Neural cell (in vitro differentiated cells): ENCODE measurements at regions not wholly inside any gene's neighbourhood (a gene's known extent, or its start where the extent isn't known, plus 50 kb on each side); places are given as distances from the start of the nearest gene placed in this dataset.
A peak's percentile ranks its signal among the peaks of the same experiment; 100 is the strongest.

Experiments used
- H2AFZ ChIP-seq: fragments of 200-600, 300-800 bp; sonication (generic), shearing (Covaris generic); 2 replicates; pipeline ENCODE4 v1.6.0; 2014; ENCODE audit warnings: low read depth, mild to moderate bottlenecking, antibody characterized with exemption, low read length, moderate library complexity
- H3F3A ChIP-seq: fragments of 200-600 bp; shearing (Covaris generic); 2 replicates; pipeline ENCODE4 v1.6.1; 2016; ENCODE audit warnings: mild to moderate bottlenecking, moderate library complexity, mixed read lengths, antibody characterized with exemption, low read length; ENCODE audit not compliant: insufficient read depth, poor library complexity, severe bottlenecking
- H3K27ac ChIP-seq: fragments of 200-600, 300-800 bp; sonication (generic), shearing (Covaris generic); 2 replicates; pipeline ENCODE4 v1.5.1; 2014; ENCODE audit warnings: mild to moderate bottlenecking, low read length, moderate library complexity
- H3K27me3 ChIP-seq: fragments of 300-800, 200-600 bp; sonication (generic), shearing (Covaris generic); 2 replicates; pipeline ENCODE4 v1.6.0; 2014; ENCODE audit warnings: mild to moderate bottlenecking, low read depth, low read length, moderate library complexity; ENCODE audit not compliant: insufficient read depth
- H3K36me3 ChIP-seq: fragments of 300-800, 200-600 bp; sonication (generic), shearing (Covaris generic); 2 replicates; pipeline ENCODE4 v1.5.1; 2014; ENCODE audit warnings: mild to moderate bottlenecking, antibody characterized with exemption, low read length, moderate library complexity; ENCODE audit not compliant: insufficient read depth
- H3K4me2 ChIP-seq: fragments of 300-800, 200-600 bp; sonication (generic), shearing (Covaris generic); 2 replicates; pipeline ENCODE4 v1.6.0; 2014; ENCODE audit warnings: mild to moderate bottlenecking, low read length
- H3K4me3 ChIP-seq: fragments of 300-800, 200-600 bp; sonication (generic), shearing (Covaris generic); 2 replicates; pipeline ENCODE4 v1.5.1; 2014; ENCODE audit warnings: mild to moderate bottlenecking, low read length, moderate library complexity
- H3K79me2 ChIP-seq: fragments of 200-600 bp; shearing (Covaris generic); replicated peaks from 2 replicates; pipeline ENCODE4 v1.6.0; 2014; ENCODE audit warnings: mild to moderate bottlenecking, low read length, moderate library complexity; ENCODE audit not compliant: insufficient read depth
- H3K9ac ChIP-seq: fragments of 300-800, 200-600 bp; sonication (generic), shearing (Covaris generic); 2 replicates; pipeline ENCODE4 v1.6.1; 2016; ENCODE audit warnings: mild to moderate bottlenecking, low read length, mixed read lengths
- H3K9me2 ChIP-seq: fragments of 200-600 bp; shearing (Covaris generic); 2 replicates; pipeline ENCODE4 v1.6.1; 2016; ENCODE audit warnings: mild to moderate bottlenecking, low read length, mixed read lengths; ENCODE audit not compliant: insufficient read depth
- H3K9me3 ChIP-seq: fragments of 200-600, 300-800 bp; sonication (generic), shearing (Covaris generic); 2 replicates; pipeline ENCODE4 v1.6.1; 2016; ENCODE audit warnings: mild to moderate bottlenecking, mixed run types, low read length, moderate library complexity, mixed read lengths
- H4K20me1 ChIP-seq: fragments of 200-600 bp; shearing (Covaris generic); 2 replicates; pipeline ENCODE4 v1.6.1; 2016; ENCODE audit warnings: mild to moderate bottlenecking, mixed run types; ENCODE audit not compliant: insufficient read depth
- EP300 ChIP-seq: fragments of 450-650 bp; conservative IDR thresholded peaks from 2 replicates; pipeline ENCODE4 v1.6.1; 2014; ENCODE audit warnings: antibody characterized with exemption, mild to moderate bottlenecking, moderate library complexity; ENCODE audit not compliant: poor library complexity, severe bottlenecking
- EZH2 ChIP-seq: fragments of 200-600, 300-800 bp; shearing (Covaris generic), sonication (generic); IDR thresholded peaks from 2 replicates; pipeline ENCODE4 v1.6.1; 2014; ENCODE audit warnings: antibody characterized with exemption, low read length, borderline replicate concordance, mild to moderate bottlenecking; ENCODE audit not compliant: insufficient read depth, poor library complexity, severe bottlenecking
- MXI1 ChIP-seq: fragments of 450-650 bp; conservative IDR thresholded peaks from 2 replicates; pipeline ENCODE4 v1.6.1; 2014; ENCODE audit warnings: antibody characterized with exemption, mild to moderate bottlenecking; ENCODE audit not compliant: poor library complexity, severe bottlenecking
- POLR2AphosphoS5 ChIP-seq: IDR thresholded peaks from 2 replicates; pipeline ENCODE4 v1.6.1; 2012
- RAD21 ChIP-seq: fragments of 450-650 bp; conservative IDR thresholded peaks from 2 replicates; pipeline ENCODE4 v1.6.1; 2014; ENCODE audit warnings: antibody characterized with exemption, mild to moderate bottlenecking, moderate library complexity
- SMC3 ChIP-seq: fragments of 450-650 bp; conservative IDR thresholded peaks from 2 replicates; pipeline ENCODE4 v1.6.1; 2014; ENCODE audit warnings: antibody characterized with exemption, mild to moderate bottlenecking, moderate library complexity; ENCODE audit not compliant: poor library complexity
- TAF1 ChIP-seq: IDR thresholded peaks from 2 replicates; pipeline ENCODE4 v1.6.1; 2012; ENCODE audit warnings: low read depth
- TF ChIP-seq, protein P1 (sequence below): IDR thresholded peaks from 2 replicates; pipeline ENCODE4 v1.6.1; 2012; ENCODE audit warnings: borderline replicate concordance
- TF ChIP-seq, protein P2 (sequence below): fragments of 450-650 bp; IDR thresholded peaks from 2 replicates; pipeline ENCODE4 v1.5.1; 2014; ENCODE audit warnings: antibody characterized with exemption, mild to moderate bottlenecking, moderate library complexity; ENCODE audit not compliant: poor library complexity, severe bottlenecking

DNA sequence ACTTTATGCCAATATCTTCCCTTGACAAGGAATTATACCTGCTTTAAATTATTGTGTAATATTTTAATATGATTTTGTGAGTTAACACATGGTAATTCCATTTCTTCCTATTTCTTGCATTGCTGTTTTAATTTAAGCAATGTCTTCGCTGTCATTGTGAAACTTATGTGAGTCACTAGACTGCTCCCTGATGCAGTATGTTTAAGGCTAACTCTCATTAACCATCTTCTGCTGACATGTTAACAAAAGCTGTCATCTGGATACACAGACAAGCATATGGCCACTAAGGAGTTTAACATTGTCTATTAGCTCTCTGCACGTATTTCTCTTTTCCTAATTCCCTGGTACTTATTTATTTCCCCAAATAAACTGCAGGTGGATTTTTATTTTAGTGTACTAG lies 980.8 kb upstream of the CTNND2 start:
- no peaks in the 10 kb centered on the region for H3K36me3 ChIP-seq
- TF ChIP-seq RAD21 (no peak), TAF1 (no peak), EZH2 (no peak), SMC3 (no peak), POLR2AphosphoS5 (peak; percentile 26), EP300 (peak; percentile 32), MXI1 (no peak)
- TF ChIP-seq, protein P1, sequence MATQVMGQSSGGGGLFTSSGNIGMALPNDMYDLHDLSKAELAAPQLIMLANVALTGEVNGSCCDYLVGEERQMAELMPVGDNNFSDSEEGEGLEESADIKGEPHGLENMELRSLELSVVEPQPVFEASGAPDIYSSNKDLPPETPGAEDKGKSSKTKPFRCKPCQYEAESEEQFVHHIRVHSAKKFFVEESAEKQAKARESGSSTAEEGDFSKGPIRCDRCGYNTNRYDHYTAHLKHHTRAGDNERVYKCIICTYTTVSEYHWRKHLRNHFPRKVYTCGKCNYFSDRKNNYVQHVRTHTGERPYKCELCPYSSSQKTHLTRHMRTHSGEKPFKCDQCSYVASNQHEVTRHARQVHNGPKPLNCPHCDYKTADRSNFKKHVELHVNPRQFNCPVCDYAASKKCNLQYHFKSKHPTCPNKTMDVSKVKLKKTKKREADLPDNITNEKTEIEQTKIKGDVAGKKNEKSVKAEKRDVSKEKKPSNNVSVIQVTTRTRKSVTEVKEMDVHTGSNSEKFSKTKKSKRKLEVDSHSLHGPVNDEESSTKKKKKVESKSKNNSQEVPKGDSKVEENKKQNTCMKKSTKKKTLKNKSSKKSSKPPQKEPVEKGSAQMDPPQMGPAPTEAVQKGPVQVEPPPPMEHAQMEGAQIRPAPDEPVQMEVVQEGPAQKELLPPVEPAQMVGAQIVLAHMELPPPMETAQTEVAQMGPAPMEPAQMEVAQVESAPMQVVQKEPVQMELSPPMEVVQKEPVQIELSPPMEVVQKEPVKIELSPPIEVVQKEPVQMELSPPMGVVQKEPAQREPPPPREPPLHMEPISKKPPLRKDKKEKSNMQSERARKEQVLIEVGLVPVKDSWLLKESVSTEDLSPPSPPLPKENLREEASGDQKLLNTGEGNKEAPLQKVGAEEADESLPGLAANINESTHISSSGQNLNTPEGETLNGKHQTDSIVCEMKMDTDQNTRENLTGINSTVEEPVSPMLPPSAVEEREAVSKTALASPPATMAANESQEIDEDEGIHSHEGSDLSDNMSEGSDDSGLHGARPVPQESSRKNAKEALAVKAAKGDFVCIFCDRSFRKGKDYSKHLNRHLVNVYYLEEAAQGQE = no peak
- TF ChIP-seq, protein P2, sequence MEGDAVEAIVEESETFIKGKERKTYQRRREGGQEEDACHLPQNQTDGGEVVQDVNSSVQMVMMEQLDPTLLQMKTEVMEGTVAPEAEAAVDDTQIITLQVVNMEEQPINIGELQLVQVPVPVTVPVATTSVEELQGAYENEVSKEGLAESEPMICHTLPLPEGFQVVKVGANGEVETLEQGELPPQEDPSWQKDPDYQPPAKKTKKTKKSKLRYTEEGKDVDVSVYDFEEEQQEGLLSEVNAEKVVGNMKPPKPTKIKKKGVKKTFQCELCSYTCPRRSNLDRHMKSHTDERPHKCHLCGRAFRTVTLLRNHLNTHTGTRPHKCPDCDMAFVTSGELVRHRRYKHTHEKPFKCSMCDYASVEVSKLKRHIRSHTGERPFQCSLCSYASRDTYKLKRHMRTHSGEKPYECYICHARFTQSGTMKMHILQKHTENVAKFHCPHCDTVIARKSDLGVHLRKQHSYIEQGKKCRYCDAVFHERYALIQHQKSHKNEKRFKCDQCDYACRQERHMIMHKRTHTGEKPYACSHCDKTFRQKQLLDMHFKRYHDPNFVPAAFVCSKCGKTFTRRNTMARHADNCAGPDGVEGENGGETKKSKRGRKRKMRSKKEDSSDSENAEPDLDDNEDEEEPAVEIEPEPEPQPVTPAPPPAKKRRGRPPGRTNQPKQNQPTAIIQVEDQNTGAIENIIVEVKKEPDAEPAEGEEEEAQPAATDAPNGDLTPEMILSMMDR = no peak
- no peaks in the 10 kb centered on the region for H3K9me3 ChIP-seq
- no peaks in the 10 kb centered on the region for H4K20me1 ChIP-seq
- no peaks in the 10 kb centered on the region for H3K79me2 ChIP-seq
- H3K27ac ChIP-seq = no peak overlapping the region
- H3F3A ChIP-seq = no peaks in the 10 kb centered on the region
- H3K9me2 ChIP-seq = no peaks in the 10 kb centered on the region
- no peak overlapping the region for H2AFZ ChIP-seq
- H3K27me3 ChIP-seq = no peaks in the 10 kb centered on the region
- no peak overlapping the region for H3K4me3 ChIP-seq
- H3K4me2 ChIP-seq = no peak overlapping the region
- H3K9ac ChIP-seq = no peak overlapping the region

DNA sequence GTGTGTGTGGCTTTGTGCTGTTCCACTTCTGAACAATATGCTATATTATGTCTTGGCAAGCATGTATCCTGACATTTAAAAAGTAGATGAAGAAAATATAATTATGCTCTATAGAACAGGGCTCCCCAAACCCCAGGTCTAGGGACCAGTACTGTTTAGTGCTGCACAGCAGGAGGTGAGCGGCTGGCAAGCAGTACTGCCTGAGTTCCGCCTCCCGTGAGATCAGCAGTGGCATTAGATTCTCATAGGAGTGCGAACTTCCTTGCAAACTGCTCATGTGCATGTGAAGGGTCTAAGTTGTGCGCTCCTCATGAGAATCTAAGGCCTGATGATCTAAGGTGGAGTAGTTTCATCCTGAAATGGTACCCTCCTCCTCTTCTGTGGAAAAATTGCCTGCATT lies 979.1 kb upstream of the CTNND2 start:
- Histone ChIP-seq H2AFZ (no peak overlapping the region), H3K4me2 (no peak overlapping the region), H3K36me3 (no peaks in the 10 kb centered on the region), H3K9me2 (no peaks in the 10 kb centered on the region), H3K27me3 (no peaks in the 10 kb centered on the region), H3K79me2 (no peaks in the 10 kb centered on the region), H3K27ac (no peak overlapping the region), H3F3A (no peaks in the 10 kb centered on the region), H4K20me1 (no peaks in the 10 kb centered on the region), H3K9ac (no peak overlapping the region), H3K9me3 (no peaks in the 10 kb centered on the region), H3K4me3 (no peak overlapping the region)
- no peak for TF ChIP-seq TAF1
- TF ChIP-seq, protein P1 = no peak
- no peak for TF ChIP-seq MXI1
- no peak for TF ChIP-seq SMC3
- TF ChIP-seq, protein P2 = no peak
- TF ChIP-seq EP300 = no peak
- TF ChIP-seq EZH2 = no peak
- no peak for TF ChIP-seq RAD21
